ENCODE measurements at regions not wholly inside any gene's neighbourhood (a gene's known extent, or its start where the extent isn't known, plus 50 kb on each side); places are given as distances from the start of the nearest gene placed in this dataset.

DNA sequence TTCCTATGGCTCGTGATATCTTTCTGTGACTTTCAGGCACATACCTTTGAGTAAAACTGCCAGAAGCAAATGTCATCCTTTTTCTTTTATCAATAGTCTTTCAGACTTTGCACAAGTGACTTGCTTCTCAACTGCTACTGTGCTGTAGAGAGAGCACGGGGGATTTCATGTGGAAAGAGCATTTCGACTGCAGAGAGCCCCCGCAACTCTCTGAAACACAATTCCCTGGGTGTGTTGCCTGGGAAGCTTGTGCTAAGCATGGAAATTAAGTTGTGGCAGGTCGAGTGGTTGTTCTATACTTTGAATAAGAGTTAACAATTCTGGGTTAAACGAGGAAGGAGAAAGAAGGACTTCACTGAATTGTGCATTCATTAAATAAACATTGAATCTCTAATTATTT lies 659.1 kb downstream of the TDRD15 start:
- TF ChIP-seq, protein P1, sequence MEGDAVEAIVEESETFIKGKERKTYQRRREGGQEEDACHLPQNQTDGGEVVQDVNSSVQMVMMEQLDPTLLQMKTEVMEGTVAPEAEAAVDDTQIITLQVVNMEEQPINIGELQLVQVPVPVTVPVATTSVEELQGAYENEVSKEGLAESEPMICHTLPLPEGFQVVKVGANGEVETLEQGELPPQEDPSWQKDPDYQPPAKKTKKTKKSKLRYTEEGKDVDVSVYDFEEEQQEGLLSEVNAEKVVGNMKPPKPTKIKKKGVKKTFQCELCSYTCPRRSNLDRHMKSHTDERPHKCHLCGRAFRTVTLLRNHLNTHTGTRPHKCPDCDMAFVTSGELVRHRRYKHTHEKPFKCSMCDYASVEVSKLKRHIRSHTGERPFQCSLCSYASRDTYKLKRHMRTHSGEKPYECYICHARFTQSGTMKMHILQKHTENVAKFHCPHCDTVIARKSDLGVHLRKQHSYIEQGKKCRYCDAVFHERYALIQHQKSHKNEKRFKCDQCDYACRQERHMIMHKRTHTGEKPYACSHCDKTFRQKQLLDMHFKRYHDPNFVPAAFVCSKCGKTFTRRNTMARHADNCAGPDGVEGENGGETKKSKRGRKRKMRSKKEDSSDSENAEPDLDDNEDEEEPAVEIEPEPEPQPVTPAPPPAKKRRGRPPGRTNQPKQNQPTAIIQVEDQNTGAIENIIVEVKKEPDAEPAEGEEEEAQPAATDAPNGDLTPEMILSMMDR (IDR thresholded peaks at IDR 0.05; ENCODE audit: low read depth, low read length), result no peak
- no peak for TF ChIP-seq EZH2phosphoT487 (IDR thresholded peaks at IDR 0.05; ENCODE audit: low read depth)
